Non-pigmented ciliary epithelial cell (primary cell): ENCODE measurements at regions not wholly inside any gene's neighbourhood (a gene's known extent, or its start where the extent isn't known, plus 50 kb on each side); places are given as distances from the start of the nearest gene placed in this dataset.
"Not testable (repeated sequence)": the region's sequence is repeated elsewhere in the genome, so short reads cannot be mapped to it uniquely, and the experiment has no call there.

Source experiments
- DNase-seq: peaks from one replicate; pipeline ENCODE4 v3.0.0-alpha.2; 2010; ENCODE audit warnings: low read depth

DNA sequence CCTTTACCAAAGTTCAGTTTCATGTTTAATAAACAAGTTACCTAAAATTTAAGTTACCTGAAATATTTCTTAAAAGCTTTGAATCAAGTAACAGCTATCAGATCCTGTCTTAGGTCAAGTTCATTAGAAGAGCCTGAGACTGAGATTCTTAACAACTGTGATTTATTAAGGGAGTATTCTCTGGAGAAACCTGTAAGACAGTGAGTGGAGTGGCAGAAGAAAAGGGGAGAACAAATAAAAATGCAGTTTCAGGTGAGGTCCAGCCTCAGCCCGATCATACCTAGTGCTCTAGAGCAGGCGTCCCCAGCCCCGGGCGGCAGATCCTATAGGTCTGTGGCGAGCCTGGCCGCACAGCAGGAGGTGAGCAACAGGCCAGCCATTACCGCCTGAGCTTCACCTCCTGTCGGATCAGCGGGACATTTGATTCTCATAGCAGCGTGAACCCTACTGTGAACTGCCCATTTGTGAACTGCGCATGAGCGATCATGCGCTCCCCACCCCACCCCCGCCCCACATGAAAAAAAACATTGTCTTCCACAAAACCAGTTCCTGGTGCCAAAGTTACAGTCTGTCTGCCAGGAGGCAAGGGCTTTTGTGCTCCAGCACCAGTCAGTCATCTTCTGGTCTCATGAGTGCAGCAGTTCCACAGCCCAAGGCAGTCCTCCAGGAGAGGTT is 59.2 kb upstream of the ADGRB3 start:
- DNase-seq = no peak

DNA sequence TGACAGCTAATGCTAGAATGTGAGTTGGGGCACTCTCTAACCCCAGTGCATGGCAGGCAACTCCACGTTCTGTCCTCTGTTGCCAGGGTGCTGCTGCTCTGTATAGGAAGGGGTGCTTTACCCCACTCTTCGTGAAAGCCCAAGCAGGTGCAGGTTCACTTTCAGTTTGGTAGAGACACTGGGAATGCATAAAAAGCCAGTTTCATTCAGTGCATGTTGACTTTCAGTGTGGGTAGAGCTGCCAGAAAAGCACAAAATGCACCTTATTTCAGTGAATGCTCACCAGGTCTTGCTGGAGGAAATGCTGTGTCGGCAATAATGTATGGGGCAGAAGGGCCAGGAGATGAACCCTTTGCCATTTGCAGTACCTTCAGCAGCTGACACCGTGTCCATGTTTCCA is 62.1 kb upstream of the ADGRB3 start:
- no peak for DNase-seq

DNA sequence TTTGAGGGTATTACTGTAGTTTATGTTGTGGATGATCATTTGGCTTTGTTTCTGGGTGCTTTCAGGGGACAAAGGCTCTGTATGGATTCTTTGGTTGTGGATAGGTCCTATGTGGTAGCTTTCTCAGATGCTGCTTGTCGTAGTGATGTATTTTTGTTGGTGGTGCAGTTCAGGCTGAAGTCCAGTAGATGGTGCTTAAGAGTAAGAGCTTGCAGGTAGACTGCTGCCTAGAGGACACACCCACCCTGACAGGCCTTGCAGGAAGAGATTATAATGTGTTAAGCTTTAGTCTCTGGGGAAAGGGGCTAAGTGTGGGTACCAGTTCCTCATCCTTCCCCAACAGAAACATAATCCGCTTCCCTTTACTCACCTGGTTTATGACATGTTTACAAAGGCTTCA is 62.6 kb upstream of the ADGRB3 start:
- no peak for DNase-seq

DNA sequence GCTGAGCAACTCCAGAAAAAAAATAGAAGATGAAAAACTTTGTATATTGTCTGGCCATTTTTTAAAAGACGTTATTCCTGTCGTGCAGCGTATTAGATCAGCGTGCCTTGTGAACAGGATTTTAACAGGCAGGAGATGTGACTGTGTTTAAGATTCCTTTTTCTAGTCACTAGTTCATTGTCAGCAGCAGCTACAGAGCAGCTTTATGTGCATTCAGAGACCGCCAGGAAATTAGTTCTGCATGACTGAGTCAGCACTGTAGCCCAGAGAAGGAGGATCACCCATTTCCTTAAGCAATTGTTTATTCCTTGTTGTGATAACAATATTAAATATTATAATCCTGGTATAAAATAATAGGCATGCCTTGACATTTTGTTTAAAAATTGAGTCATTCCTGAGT is 75.4 kb upstream of the ADGRB3 start:
- no peak for DNase-seq

DNA sequence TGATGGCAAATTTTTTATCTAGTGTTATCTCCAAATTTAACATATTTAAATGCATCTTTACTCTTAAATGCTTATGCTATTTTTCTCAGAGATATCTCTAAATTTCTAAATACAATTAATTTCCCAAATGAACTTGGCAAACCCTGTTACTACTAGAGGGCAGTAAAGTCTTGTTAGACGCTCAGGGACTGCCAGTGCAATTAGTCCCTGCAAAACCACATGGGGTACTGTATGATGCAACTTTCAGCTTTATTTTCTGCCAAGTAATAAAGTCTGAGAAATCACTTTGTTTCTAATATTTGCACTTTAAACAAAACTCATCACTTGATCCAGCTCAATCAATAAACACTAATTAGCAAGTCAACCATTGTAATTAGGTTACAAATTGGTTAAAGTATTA is 76.0 kb upstream of the ADGRB3 start:
- no peak for DNase-seq

DNA sequence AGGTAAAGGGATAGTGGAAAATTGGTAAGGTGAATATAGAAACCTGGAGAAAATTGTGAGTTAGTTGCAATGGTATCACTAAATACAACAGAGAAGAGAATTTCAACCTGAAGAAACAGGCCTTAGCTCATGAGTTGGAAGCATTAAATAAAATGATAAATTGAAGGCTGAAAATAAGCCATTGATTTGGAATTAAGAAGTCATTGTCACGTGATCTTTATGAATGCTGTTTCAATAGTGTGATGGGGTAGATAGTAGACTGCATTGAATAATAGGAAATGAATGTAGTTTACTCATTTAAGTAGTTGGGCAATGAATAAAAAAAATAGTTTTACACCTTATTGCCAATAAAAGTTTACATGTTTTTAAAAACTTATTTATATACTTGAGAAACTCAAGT is 88.5 kb upstream of the ADGRB3 start:
- DNase-seq = no peak

DNA sequence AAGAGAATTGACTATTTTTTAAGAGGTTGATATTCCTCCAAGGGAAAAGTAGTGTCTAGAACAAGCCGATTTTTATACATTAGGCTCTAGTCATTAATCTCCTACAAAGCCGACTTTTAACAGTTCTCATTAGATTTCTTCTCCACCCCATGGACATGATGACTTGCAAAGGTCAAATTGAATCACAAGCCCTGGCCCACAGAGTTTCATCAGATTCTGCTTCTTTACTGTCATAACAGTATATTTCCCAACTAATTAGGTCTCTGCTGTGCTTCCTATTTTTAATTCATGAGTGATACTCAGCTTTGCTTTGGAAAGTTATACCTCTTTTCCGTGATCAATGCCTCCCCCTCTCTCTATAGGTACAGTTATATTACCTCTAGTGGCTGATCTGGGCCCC is 90.6 kb upstream of the ADGRB3 start:
- no peak for DNase-seq

DNA sequence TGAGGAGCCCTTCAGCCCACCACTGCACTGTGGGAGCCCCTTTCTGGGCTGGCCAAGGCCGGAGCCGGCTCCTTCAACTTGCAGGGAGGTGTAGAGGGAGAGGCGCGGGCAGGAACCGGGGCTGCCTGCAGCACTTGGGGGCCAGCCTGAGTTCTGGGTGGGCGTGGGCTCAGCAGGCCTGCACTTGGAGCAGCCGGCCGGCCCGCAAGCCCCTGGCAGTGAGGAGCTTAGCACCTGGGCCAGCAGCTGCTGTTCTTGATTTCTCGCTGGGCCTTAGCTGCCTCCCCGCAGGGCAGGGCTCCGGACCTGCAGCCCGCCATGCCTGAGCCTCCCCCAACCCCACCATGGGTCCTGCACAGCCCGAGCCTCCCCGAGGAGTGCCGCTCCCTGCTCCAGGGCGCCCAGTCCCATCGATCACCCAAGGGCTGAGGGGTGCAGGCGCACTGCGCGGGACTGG is 101.7 kb upstream of the ADGRB3 start:
- DNase-seq = no peak

DNA sequence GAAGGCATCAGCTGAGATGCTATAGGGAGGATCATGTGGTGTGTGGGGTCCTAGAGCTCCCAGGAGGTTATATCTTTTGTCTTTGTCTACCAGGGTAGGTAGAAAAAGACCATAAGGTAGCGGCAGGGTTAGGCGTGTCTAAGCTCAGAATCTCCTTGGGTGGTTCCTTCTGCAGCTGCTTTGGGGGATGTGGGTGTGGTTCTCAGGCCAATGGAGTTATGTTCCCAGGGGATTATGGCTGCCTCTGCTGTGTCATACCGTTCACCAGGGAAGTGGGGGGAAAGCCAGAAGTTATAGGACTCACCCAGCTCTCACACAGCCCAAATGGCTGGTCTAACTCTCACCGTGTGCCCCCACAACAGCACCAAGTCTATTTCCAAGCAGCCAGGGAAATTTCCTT is 107.4 kb upstream of the ADGRB3 start:
- no peak for DNase-seq

DNA sequence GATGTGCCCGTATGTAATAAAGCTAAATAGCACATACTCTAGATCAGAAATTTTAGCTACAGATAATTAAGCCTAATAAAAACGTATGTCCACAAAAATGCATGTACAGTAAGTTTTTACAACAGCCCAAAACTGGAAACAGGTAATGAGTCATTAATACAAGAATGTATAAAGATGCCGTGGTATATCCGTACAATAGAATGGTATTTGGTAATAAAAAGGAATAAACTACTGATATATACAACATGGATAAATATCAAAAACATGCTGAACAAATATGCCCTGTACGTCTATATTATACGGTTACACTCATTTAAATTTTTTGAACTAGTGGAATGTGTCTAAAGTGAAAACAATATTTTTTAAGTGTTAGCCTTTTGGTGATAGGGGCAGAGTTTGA is 128.2 kb upstream of the ADGRB3 start:
- DNase-seq = no peak

DNA sequence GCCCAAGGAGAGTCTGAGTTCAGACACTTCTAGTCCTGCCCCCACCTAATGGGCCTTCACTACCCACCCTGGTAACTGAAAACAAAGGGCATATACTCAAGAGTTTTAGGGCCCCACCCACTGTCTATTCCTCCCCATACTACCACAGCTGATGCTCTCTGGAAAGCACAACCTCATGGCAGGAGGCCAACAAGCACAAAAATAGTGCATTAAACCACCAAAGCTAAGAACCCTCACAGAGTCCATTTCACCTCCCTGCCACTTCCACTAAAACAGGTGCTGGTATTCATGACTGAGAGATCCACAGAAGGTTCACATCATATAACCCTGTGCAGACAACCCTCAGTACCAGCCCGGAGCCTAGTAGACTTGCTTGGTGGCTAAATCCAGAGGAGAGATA is 132.1 kb upstream of the ADGRB3 start:
- DNase-seq = no peak

DNA sequence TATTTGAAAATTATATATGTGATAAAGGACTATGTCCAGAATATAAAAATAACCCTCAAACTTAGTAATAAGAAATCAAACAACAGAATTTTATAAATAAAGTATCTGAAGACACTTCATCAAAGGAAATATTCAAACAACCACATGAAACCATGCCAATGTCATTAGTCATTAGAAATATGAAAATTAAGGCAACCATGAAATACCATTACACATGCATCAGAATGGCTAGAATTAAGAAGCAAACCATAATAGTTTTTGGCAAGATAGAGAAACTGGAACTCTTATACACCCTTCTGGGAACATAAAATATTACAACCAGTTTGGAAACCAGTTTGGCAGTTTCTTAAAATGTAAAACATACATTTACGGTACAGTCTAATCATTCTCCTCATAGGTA is 137.2 kb upstream of the ADGRB3 start:
- peak; percentile 58 for DNase-seq

DNA sequence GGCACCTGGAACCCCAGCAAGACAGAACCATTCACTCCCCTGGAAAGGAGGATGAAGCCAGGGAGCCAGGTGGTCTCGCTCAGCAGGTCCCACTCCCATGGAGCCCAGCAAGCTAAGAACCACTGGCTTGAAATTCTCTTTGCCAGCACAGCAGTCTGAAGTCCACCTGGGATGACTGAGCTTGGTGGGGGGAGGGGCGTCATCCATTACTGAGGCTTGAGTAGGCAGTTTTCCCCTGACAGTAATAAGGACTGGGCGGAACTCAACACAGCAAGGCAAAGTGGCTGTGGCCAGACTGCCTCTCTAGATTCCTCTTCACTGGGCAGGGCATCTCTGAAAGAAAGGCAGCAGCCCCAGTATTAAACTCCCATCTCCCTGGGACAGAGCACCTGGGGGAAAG is 140.2 kb upstream of the ADGRB3 start:
- not testable (repeated sequence) for DNase-seq

DNA sequence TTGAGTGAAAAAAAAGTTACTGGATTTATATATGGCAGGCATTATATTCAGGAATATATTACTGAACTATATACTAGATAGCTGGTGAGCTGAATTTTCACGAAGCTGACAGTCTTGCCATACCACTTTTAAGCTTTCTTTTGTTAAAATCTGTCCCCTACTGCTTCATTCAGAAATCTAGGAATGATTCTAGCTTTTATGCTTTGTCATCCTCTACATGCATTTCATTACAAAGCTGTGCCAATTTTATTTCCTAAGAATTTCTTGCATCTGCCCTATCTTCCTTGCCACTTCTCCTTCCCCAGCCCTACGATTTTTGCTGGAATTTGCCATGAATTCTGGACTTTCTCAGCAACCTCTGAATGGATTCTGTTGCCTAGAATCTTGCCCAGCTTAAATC is 158.5 kb upstream of the ADGRB3 start:
- no peak for DNase-seq

DNA sequence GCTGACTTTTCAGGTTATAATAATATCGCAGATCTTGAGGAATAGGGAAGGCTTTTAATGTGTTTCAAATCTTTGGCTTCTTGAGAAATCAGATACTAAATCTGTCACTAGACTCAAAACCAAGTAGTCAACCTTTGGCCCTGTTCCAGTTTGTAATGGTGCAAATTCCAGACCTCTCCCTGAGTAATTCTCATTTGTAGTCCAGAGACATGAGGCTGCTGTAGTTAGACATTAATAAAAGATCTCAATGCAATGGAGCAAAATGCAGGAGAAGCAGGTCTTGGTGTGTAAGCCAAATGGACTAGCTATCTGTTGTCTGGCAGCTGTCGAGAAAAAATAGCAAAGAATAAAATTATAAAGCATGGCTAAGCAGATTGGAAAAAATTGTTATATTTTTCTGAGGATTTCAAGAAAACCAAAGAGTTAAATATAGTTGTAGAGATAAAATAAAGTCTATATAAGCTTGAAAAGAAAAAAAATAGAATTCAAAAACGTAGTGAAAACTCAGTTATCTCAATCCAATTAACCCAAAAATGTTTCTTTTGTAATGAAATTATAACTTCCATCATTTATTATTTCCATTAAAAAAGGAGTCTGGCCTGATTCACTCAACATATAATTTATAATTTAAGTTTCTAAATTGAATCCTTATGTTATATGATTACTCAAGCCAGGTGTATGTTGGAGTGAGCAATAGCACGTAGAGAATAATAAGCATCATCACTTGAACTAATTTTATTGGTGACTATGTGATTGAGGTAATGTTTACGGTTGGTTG is 161.5 kb upstream of the ADGRB3 start:
- DNase-seq = no peak

DNA sequence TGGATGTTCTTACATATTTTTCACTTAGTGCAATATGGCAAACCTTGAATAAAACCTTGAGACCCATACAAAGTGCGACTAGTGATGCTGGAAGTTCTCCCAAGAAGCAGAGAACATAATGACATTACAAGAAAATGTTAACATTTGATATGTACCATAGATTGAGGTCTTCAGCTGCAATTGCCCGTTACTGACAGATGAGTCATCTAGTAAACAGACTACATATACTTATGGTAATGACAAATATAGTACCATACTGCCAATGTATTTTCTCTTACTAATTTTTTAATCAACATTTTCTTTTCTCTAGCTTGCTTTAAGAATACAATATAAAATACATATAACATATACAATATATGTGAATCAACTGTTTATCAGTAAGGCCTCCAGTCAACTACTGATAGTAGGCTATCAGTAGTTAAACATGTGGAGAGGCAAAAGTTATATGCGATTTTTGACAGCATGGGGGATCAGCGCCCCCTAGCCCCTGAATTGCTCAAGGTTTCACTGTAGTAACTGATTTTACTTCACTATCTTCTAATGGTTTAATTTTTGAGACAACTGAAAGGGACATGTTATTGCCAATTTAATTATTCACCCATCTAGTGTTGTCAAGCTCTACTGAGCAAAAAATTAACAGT is 166.7 kb upstream of the ADGRB3 start:
- no peak for DNase-seq

DNA sequence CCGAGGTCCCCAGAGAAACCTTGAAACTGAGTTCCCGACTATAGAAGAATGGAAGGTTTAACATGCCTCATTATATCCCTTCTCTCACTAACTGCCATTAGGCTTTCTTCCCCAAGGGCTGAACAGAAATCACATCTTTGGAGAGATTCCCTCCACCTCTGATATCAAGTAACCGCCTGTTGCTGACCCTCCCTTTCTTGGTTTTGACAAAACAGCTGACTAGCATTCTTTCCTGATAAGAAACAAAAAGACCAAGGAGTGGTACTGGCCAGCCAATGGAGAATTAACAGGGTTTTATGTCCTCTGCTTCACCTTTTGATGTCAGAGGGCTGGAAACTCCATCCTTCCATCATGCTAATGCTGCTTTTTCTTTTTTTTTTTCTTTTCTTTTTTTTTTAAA is 176.6 kb upstream of the ADGRB3 start:
- no peak for DNase-seq

DNA sequence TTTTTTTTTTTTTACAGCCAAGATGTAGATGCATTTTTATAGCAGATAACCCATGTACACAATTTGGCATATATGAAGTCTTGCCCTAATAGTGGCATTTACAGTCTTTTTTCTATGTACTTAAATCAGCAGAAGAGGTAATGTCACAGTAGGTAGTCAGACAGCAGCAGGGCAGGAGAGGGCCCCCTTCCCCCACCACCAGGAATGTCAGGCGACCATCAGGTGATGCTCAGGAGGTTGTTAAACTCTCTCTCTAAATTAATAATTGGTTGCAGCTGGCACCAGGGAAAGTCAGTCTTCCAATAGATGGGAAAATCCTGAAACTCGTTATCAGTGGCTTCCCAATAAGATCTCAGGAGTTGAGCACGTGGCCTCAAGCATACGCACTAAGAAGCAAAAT is 188.0 kb upstream of the ADGRB3 start:
- DNase-seq = no peak

DNA sequence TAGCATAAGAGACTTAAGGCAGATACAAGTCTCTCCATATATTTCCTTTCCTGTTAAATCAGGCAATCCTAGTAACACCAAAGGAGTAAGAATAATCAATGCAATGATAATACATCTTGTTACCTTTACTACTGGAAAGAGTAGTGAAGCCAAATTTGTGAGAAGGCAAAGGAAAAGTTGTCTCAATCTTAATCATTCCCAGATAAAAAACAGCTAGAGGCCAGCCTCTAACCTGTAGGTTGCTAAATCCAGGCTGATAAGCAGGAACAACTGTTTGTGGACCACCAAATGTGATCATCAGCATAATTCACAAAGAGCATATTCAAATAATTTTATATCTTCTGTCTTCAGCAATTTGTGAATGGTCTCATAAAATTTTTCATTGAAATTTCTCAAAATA is 189.2 kb upstream of the ADGRB3 start:
- DNase-seq = no peak

DNA sequence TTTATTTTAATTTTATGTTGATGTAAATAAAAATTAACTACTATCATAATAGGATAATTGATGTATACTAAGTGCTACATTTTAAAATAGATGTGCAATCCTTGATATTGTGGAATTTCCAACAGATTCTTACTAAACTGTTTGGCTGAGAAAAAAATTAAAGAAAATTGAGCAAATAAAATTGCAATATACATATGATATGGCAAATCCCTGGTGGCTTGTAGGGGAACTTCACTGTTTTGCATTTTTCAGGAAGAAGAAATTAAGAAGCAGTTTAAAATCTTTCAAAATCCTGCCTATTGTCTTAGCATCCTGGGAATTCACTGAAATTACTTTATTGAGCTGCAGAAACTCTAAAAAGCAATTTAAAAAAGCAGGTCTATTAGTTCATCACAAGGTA is 191.4 kb upstream of the ADGRB3 start:
- no peak for DNase-seq

DNA sequence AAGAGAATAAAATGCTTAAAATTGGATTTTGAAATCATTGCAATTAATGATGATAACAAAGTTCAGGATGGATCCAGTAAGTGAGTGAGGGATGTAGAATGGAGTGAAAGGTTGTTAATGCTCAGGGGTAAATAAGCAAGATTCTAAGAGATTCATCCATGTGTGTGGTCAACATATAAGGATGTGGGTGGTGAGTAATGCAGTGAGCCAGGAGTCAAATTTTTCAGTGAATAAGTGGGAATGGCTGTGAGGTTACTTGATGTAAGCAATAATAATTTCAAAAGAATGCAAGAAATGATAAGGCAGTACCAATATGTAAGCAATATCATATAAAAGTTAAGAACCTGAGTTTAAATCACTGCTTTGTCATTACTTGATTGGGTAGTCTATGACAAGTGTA is 207.5 kb upstream of the ADGRB3 start:
- peak; percentile 80 for DNase-seq

DNA sequence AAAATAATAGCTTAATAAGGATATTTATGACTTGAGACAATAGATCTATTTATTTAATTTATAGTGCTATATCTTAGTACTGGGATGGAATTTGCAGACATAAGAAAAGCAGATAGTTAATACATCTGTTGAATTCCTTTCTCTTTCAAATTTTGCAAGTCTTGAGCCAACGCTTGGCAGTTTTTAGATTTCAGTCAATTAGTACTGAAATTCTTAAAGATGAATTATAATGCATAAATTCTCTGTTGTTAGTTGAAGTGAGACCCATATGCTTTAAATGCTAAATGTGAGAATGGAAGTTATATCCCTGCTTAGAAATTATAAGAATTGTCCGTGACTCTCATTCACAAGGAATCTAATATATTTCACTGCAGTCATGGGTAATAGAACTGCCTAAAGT is 225.1 kb upstream of the ADGRB3 start:
- DNase-seq = no peak

DNA sequence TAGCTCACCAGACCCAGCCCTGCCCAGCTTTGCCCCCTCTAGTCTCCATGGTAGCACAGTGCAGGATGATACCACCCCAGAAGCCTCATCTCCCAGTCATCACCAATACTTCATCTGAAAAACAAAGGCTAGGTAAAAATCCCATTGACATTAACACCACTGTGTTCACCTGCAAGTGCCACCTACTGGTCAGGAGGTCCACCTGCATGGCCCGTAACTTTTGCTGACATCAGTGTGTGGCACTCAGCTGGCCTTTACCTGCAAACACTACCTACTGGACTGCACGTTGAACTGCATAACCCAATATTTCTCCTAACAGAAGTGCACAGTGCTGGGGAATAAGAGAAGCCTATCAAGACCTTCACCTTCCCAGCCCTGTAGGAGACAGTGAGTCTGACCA is 234.7 kb upstream of the ADGRB3 start:
- no peak for DNase-seq
